GM12892 (cell line): ENCODE measurements at regions not wholly inside any gene's neighbourhood (a gene's known extent, or its start where the extent isn't known, plus 50 kb on each side); places are given as distances from the start of the nearest gene placed in this dataset.
"Not testable (repeated sequence)": the region's sequence is repeated elsewhere in the genome, so short reads cannot be mapped to it uniquely, and the experiment has no call there.

Experiments used
- DNase-seq: peaks from one replicate; pipeline ENCODE4 v3.0.0; 2011; ENCODE audit not compliant: insufficient read length
- FAIRE-seq: peaks from 2 replicates; lab custom pipeline; 2011; peaks lifted over from hg19 to GRCh38; lab: Jason Lieb, UNC
- POLR2A ChIP-seq: IDR thresholded peaks from 2 replicates; pipeline ENCODE4 v1.6.1; 2011; ENCODE audit warnings: low read depth, low read length, control low read depth
- POLR2AphosphoS5 ChIP-seq: IDR thresholded peaks from 2 replicates; pipeline ENCODE4 v1.6.1; 2011; ENCODE audit warnings: low read depth, low read length, control low read depth
- TAF1 ChIP-seq: IDR thresholded peaks from 2 replicates; pipeline ENCODE4 v1.6.1; 2011; ENCODE audit warnings: low read depth, mild to moderate bottlenecking, control low read depth, low read length, borderline replicate concordance

DNA sequence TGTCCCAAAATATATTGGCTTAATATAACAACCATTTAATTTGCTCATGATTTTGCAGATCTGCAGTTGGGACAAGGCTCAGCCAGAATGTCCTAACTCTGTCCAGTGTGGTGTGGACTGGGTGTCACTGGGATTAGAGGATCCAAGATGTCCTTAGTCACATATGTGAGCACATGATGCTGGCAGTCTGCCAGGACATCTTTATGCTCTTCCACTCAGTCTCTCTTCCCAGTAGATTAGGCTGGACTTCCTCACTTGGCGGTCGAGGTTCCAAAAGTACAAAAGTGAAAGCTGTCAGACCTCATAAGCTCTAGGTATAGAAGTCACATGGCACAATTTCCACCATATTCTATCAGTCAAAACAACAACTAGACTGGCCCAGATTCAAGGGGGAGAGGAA is 167.9 kb upstream of the NTF3 start:
- no peak for DNase-seq

DNA sequence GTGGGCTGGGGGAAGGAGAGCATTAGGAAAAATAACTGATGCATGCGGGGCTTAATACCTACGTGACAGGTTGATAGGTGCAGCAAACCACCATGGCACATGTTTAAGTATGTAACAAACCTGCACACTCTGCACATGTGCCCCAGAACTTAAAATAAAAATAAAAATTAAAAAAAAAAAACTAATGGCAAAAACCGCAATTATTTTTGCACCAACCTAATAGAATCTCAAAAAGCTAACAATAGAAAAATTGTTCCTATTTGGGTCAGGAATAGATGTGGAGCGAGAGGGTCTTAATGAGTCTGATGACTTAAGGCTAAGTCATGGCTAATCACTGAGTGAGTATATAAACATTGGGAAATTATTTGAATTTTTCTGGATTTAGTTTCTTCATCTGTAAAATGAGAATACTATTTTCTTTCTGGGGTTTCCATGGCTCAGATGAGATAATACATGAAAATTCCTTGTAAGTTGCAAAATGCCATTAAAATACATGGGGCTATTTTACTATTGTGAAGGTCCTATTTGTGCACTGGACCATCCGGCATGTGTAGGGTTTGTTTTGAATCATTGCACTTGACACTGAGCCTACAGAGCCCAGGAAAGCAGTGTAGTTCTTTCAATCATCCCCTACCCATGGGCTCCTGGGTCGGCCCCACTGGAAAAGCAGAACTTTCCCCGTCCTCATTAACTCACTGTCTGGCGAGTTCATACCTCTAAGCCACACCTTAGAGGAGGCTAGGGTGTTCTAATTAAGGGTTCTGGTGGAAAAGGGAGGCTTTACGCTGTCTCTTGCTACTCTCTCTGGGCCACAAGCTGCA is 164.1 kb upstream of the NTF3 start:
- FAIRE-seq (no peak), DNase-seq (no peak)
- no peak for TF ChIP-seq POLR2A
- TF ChIP-seq TAF1: no peak
- no peak for TF ChIP-seq POLR2AphosphoS5

More for the DNA sequence above, 167.9 kb upstream of the NTF3 start:
- TF ChIP-seq TAF1 (no peak), POLR2A (no peak), POLR2AphosphoS5 (no peak)
- no peak for FAIRE-seq

DNA sequence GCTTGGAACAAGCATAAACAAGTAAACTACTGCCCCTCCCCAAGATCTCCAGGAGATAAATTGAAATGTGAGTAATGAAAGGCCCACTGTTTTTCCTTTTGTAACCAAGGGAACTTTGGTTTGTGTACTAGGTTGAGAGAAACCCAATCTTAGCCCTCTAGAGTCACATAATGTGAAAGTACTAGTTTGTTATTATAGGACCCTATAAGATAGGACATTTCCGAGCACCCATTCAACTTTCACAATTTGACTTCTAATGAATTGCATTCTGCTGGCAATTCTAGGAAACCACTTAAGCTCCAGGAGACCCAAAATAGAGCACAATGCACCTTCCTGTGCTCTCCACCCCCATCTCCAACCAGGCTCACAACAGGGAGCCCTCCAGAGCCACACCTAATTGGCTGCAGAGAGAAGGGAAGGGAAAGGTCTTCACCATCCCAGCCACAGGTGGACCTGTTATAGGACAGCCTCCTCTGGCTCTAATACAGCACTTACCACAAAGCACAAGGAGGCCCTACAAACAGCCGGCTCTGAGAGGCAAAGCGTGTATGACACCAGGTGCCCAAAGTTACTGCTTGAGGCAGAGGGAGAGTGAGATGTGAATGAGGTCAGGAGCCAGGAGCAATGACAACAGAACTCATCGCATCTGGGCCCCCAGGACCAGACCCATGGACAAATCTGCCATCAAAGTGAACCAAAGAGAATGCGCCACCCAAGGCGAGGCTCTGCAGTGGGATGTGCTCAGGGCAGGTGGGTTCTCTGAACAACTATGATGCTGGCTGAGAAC is 163.3 kb upstream of the NTF3 start:
- no peak for DNase-seq
- no peak for FAIRE-seq
- TF ChIP-seq TAF1: no peak
- no peak for TF ChIP-seq POLR2AphosphoS5
- TF ChIP-seq POLR2A: no peak

DNA sequence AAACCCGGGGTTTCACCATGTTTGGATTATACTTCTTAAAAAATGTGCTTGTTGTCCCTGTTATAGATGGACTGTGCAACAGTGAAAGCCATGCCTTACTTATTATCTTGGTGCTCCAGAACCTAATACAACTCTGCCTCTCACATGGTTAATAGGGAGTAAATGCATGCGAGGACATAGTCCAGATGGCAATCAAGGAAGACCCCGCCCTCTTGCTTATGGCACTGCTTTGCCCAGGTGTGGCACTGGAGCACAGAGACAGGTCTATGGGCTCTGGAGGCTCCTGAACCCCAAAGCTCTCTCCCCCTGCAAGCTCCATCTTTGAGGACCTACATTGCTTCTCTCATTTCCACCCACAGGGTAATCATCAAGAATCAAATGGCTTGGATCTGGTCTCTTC is 162.1 kb upstream of the NTF3 start:
- no peak for DNase-seq
- FAIRE-seq: no peak
- TF ChIP-seq TAF1 (no peak), POLR2AphosphoS5 (no peak), POLR2A (no peak)

DNA sequence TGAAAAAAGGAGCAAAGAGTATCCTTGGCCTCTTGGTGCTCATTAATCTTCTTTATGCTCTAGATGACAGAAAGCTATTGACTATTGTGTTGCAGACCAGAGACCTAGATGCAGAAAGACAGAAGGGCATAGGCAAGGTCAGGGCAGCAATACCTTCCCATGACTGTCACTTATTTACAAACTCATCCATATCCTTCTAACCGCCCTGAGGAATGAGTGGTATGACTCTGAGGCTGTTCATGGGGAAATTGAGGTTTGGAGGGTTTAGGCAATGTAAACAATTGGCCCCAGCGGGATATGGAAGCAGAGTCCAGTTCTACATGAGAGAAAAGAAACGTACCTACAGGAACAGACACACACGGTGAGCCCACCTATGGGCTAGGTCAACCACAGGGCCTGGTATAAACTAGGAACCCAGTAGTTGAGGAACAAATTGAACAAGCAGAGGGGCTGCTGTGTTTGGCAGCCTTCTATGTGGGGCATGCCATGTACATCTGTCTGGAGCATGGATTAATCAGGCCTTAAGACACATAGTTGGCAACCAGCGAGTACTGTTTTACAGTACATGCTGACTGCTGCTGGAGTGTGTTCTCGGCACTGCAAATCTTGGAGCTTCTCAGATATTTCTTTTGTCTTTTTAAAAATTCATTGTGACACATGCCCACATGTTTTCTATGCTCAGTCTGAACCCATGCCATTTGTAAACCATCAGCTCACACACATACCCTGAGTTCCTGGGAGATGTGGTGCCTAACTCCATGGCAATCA is 159.7 kb upstream of the NTF3 start:
- FAIRE-seq (no peak), DNase-seq (no peak)
- TF ChIP-seq POLR2A: no peak
- TF ChIP-seq POLR2AphosphoS5: no peak
- TF ChIP-seq TAF1: no peak

DNA sequence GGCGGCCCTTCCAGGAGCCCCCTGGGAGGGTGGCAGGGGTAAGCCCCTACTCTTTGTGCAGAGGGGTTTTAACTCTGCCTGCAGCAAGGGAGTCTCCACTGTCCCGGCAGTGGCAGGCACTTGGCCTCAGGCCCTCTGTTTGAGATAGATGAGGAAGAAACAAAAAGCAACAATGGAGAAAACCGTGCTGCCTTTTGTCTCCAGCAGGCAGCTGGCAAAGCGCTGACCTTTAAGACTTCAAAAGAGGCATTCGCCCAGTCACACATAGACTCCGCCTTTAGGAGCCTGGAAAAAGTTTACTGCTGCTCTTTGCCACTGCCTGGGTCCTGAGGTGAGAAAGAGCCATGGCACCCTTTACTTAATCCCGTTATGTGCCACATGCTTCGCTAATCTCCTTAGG is 158.2 kb upstream of the NTF3 start:
- no peak for FAIRE-seq
- TF ChIP-seq POLR2AphosphoS5 (no peak), POLR2A (no peak), TAF1 (no peak)
- DNase-seq: no peak

DNA sequence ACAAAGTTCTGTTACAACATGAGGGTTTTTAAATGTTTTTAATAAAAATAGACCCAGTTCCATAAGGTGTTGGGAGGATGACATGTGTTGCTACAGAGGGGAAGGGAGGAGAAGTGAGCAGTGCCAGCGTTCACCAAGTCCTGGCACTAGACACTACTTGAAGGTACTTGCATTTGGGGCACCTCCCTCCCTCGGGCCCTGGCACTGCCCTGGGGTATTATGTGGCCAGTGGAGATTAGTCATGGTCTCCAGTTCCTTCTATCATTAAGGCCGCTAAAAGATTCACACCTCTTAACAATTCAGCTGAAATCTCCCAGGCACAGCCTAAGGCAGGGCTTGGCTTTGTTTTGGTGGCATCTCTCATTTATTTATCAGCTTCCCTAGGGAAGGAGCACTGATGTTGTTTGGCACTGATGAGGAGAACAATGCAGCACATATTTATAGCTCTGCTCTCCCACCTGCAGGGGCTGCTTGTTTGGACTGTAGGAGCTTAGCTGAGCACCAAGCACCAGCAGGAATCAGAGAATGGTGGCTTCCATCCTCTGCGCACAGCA is 155.5 kb upstream of the NTF3 start:
- TF ChIP-seq POLR2AphosphoS5 (no peak), TAF1 (no peak), POLR2A (no peak)
- DNase-seq (no peak), FAIRE-seq (no peak)

DNA sequence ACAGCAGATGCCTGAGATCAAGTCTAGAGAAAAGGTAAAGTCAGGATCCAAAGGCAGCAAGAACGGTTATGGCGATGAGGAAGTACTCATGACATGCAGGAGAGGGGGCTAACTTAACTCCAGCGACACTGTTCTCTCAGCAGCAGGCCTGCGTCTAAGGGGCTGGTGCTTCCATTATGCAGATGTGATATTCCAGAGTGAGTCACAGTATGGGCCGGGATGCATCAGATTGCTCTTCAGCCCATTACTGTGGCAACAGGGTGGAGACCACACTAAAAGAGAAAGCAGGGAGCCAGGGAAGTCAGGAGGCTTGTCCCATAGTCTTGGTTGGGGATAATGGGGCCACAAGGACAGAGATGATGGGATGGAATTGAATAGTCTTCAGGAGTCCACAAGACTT is 151.8 kb upstream of the NTF3 start:
- no peak for TF ChIP-seq POLR2AphosphoS5
- TF ChIP-seq TAF1: no peak
- no peak for TF ChIP-seq POLR2A
- FAIRE-seq (no peak), DNase-seq (no peak)

DNA sequence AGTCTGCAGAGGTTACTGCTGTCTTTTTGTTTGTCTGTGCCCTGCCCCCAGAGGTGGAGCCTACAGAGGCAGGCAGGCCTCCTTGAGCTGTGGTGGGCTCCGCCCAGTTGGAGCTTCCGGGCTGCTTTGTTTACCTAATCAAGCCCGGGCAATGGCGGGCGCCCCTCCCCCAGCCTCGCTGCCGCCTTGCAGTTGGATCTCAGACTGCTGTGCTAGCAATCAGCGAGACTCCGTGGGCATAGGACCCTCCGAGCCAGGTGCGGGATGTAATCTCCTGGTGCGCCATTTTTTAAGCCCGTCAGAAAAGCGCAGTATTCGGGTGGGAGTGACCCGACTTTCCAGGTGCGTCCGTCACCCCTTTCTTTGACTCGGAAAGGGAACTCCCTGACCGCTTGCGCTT is 141.5 kb upstream of the NTF3 start:
- not testable (repeated sequence) for DNase-seq, FAIRE-seq

DNA sequence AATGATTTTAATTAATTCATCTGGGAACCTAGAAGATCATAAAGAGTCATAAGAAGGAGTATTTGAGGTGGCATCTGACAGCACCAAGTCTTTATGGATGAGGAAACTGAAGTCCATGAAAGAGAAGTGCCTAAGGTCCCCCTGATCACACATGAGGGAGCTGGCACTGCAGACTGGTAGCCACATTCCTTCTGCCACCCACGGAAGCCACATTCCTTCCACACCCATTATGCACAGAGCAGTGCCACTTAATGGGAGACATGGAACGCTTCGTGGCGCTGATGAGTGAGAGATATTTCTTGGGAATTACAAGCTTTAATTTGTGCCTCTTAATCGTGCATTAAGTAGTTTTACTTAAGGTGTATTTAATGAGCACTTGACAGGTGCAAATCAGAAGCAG is 139.3 kb upstream of the NTF3 start:
- FAIRE-seq (no peak), DNase-seq (no peak)
- TF ChIP-seq POLR2AphosphoS5 (no peak), POLR2A (no peak), TAF1 (no peak)

DNA sequence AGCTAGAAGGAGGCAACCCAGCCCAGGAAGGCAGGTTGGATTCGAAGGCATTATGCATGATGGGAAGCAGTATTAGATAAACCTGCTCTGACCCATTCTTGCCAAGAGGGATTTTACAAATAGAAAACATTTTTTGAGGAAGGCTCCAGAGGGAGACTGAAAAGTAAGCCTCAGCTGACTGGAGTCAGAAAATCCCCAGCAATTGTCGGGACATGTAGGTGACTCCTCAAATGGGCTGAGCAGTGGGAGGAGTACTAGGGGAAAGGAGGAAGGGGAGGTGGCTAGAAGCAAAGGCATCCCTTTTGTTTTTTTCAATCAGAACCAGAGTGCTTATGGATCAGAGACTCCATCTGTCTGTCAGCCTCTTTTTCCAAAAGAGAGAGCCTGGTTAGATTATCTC is 138.1 kb upstream of the NTF3 start:
- DNase-seq (no peak), FAIRE-seq (no peak)
- TF ChIP-seq POLR2AphosphoS5 (no peak), TAF1 (no peak), POLR2A (no peak)
